ENCODE measurements at regions not wholly inside any gene's neighbourhood (a gene's known extent, or its start where the extent isn't known, plus 50 kb on each side); places are given as distances from the start of the nearest gene placed in this dataset.
"Not testable (repeated sequence)": the region's sequence is repeated elsewhere in the genome, so short reads cannot be mapped to it uniquely, and the experiment has no call there.

DNA sequence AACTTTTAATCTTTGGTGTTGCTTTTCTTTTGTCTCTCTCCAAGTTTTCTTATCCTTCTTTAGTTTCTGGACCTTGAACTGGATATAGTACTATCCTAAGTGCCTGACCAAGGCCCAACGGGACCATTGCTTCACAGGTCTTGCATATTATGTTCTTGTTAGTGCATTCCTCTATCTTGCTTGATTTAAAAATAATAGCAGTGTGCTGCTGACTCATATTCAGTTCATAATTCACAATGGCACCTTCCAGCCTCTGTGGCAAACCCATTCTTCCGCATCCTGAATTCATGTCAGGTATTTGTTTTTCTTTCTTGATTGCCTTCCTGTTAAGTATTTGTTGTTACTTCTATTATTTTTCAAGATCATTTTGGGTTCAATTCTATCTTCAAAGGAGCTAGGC is 197.1 kb upstream of the GIMD1 start:
- no peak for DNase-seq (ENCODE audit: low spot score)
- Histone ChIP-seq H3K9me2 (ENCODE audit: insufficient read depth) (peaks cover 3% of the 10 kb centered on the region; the same call in 1 of the 2 replicates), H3K36me3 (ENCODE audit: insufficient read depth) (no peaks in the 10 kb centered on the region), H4K20me1 (replicated peaks; ENCODE audit: insufficient read depth) (no peaks in the 10 kb centered on the region), H3K4me1 (ENCODE audit: insufficient read depth) (no peaks in the 10 kb centered on the region), H3K4me2 (no peak overlapping the region), H3K27me3 (ENCODE audit: insufficient read depth) (no peaks in the 10 kb centered on the region), H3K79me2 (replicated peaks; ENCODE audit: insufficient read depth) (no peaks in the 10 kb centered on the region), H3F3A (replicated peaks; ENCODE audit: low read depth) (no peaks in the 10 kb centered on the region), H2AFZ (no peak overlapping the region), H3K4me3 (no peak overlapping the region), H3K27ac (ENCODE audit: low read depth) (no peak overlapping the region)
- Mint-ChIP-seq H3K4me3 (no peak overlapping the region), H3K27ac (no peak overlapping the region), H3K9me3 (peaks cover 27% of the 10 kb centered on the region), H3K4me1 (peaks cover 3% of the 10 kb centered on the region; the same call in 1 of the 3 replicates), H3K27me3 (ENCODE audit: insufficient read depth, low read depth, poor library complexity) (peaks cover 2% of the 10 kb centered on the region), H3K36me3 (ENCODE audit: low read depth) (peaks cover 8% of the 10 kb centered on the region; the same call in 1 of the 3 replicates)
- no peak for ATAC-seq
- TF ChIP-seq ETS1 (IDR thresholded peaks at IDR 0.05) = no peak
- no peak for TF ChIP-seq EZH2phosphoT487 (IDR thresholded peaks at IDR 0.05; ENCODE audit: unreplicated experiment)
- TF ChIP-seq NANOG (IDR thresholded peaks at IDR 0.05; ENCODE audit: borderline replicate concordance) = no peak
- no peak for TF ChIP-seq EZH2 (IDR thresholded peaks at IDR 0.05; ENCODE audit: low read depth, unreplicated experiment)
- TF ChIP-seq CTCF (conservative IDR thresholded peaks at IDR 0.05; ENCODE audit: low read depth in 2 of 2) = no peak
- no peak for TF ChIP-seq REST (IDR thresholded peaks at IDR 0.05; ENCODE audit: unreplicated experiment)
- TF ChIP-seq ZNF114 (CRISPR knock-in tag; IDR thresholded peaks at IDR 0.05) = no peak
- no peak for TF ChIP-seq ZNF331 (CRISPR knock-in tag; IDR thresholded peaks at IDR 0.05; ENCODE audit: low read depth)
- no peak for TF ChIP-seq CREB1 (CRISPR knock-in tag; IDR thresholded peaks at IDR 0.05; ENCODE audit: low read depth)
- TF ChIP-seq, protein P1, sequence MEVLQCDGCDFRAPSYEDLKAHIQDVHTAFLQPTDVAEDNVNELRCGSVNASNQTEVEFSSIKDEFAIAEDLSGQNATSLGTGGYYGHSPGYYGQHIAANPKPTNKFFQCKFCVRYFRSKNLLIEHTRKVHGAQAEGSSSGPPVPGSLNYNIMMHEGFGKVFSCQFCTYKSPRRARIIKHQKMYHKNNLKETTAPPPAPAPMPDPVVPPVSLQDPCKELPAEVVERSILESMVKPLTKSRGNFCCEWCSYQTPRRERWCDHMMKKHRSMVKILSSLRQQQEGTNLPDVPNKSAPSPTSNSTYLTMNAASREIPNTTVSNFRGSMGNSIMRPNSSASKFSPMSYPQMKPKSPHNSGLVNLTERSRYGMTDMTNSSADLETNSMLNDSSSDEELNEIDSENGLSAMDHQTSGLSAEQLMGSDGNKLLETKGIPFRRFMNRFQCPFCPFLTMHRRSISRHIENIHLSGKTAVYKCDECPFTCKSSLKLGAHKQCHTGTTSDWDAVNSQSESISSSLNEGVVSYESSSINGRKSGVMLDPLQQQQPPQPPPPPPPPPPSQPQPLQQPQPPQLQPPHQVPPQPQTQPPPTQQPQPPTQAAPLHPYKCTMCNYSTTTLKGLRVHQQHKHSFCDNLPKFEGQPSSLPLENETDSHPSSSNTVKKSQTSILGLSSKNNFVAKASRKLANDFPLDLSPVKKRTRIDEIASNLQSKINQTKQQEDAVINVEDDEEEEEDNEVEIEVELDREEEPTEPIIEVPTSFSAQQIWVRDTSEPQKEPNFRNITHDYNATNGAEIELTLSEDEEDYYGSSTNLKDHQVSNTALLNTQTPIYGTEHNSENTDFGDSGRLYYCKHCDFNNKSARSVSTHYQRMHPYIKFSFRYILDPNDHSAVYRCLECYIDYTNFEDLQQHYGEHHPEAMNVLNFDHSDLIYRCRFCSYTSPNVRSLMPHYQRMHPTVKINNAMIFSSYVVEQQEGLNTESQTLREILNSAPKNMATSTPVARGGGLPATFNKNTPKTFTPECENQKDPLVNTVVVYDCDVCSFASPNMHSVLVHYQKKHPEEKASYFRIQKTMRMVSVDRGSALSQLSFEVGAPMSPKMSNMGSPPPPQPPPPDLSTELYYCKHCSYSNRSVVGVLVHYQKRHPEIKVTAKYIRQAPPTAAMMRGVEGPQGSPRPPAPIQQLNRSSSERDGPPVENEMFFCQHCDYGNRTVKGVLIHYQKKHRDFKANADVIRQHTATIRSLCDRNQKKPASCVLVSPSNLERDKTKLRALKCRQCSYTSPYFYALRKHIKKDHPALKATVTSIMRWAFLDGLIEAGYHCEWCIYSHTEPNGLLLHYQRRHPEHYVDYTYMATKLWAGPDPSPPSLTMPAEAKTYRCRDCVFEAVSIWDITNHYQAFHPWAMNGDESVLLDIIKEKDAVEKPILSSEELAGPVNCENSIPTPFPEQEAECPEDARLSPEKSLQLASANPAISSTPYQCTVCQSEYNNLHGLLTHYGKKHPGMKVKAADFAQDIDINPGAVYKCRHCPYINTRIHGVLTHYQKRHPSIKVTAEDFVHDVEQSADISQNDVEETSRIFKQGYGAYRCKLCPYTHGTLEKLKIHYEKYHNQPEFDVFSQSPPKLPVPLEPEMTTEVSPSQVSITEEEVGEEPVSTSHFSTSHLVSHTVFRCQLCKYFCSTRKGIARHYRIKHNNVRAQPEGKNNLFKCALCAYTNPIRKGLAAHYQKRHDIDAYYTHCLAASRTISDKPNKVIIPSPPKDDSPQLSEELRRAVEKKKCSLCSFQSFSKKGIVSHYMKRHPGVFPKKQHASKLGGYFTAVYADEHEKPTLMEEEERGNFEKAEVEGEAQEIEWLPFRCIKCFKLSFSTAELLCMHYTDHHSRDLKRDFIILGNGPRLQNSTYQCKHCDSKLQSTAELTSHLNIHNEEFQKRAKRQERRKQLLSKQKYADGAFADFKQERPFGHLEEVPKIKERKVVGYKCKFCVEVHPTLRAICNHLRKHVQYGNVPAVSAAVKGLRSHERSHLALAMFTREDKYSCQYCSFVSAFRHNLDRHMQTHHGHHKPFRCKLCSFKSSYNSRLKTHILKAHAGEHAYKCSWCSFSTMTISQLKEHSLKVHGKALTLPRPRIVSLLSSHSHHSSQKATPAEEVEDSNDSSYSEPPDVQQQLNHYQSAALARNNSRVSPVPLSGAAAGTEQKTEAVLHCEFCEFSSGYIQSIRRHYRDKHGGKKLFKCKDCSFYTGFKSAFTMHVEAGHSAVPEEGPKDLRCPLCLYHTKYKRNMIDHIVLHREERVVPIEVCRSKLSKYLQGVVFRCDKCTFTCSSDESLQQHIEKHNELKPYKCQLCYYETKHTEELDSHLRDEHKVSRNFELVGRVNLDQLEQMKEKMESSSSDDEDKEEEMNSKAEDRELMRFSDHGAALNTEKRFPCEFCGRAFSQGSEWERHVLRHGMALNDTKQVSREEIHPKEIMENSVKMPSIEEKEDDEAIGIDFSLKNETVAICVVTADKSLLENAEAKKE (CRISPR knock-in tag; IDR thresholded peaks at IDR 0.05) = no peak

DNA sequence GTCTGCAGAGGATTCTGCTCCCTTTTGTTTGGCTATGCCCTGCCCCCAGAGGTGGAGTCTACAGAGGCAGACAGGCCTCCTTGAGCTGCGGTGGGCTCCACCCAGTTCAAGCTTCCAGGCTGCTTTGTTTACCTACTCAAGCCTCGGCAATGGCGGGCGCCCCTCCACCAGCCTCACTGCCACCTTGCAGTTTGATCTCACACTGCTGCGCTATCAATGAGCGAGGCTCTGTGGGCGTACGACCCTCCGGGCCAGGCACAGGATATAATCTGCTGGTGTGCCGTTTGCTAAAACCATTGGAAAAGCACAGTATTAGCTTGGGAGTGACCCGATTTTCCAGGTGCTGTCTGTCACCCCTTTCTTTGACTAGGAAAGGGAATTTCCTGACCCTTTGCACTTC is 195.1 kb upstream of the GIMD1 start:
- not testable (repeated sequence) for H3K79me2 ChIP-seq (replicated peaks; ENCODE audit: insufficient read depth); H3K36me3 ChIP-seq (ENCODE audit: insufficient read depth); H3K9me2 ChIP-seq (ENCODE audit: insufficient read depth); H3K4me3 ChIP-seq; H3K27ac ChIP-seq (ENCODE audit: low read depth); H4K20me1 ChIP-seq (replicated peaks; ENCODE audit: insufficient read depth); H3K27me3 Mint-ChIP-seq (ENCODE audit: insufficient read depth, low read depth, poor library complexity); ATAC-seq; H3K4me2 ChIP-seq; DNase-seq (ENCODE audit: low spot score); H3K27me3 ChIP-seq (ENCODE audit: insufficient read depth); H3F3A ChIP-seq (replicated peaks; ENCODE audit: low read depth); H2AFZ ChIP-seq; H3K4me1 Mint-ChIP-seq; H3K4me1 ChIP-seq (ENCODE audit: insufficient read depth); H3K4me3 Mint-ChIP-seq; H3K27ac Mint-ChIP-seq
- Mint-ChIP-seq H3K9me3 (peaks cover 37% of the 10 kb centered on the region), H3K36me3 (ENCODE audit: low read depth) (peaks cover 17% of the 10 kb centered on the region; the same call in 2 of the 3 replicates)

Data from GM23338 (cell line).